H1 (cell line): ENCODE measurements at regions not wholly inside any gene's neighbourhood (a gene's known extent, or its start where the extent isn't known, plus 50 kb on each side); places are given as distances from the start of the nearest gene placed in this dataset.

Experiments
- JUN ChIP-seq: IDR thresholded peaks from 2 replicates; pipeline ENCODE4 v1.6.1; 2011; ENCODE audit warnings: low read depth, mild to moderate bottlenecking, improper control_type of control experiment, low read length
- TBP ChIP-seq: IDR thresholded peaks from 2 replicates; pipeline ENCODE4 v1.6.1; 2011; ENCODE audit warnings: low read depth, low read length, improper control_type of control experiment
- TF ChIP-seq, protein P1 (sequence below): fragments of 300-600 bp; sonication (generic); IDR thresholded peaks from 2 replicates; pipeline ENCODE4 v1.7.1; 2012; ENCODE audit warnings: low read length, moderate library complexity, mild to moderate bottlenecking, inconsistent platforms; ENCODE audit not compliant: insufficient replicate concordance
- TF ChIP-seq, protein P2 (sequence below): IDR thresholded peaks from 2 replicates; pipeline ENCODE4 v1.6.1; 2011; ENCODE audit warnings: low read depth, mild to moderate bottlenecking, low read length; ENCODE audit not compliant: insufficient read depth

DNA sequence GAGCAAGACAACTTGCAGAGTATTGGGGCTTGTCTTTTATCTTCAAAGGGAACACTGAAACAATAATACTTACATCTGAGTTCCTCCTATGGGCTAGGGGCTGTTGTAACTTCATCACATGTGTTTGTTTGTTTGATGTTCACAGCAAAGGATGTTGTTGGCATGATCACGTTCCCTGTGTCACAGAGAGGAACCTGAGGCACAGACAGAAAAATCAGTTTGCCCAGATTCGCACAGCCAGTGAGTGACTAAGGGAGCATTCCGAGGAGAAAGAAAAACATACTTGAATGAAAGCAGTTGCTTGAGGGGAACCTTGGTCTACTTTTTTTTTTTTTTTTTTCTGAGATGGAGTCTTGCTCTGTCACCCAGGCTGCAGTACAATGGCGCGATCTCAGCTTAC lies 87.2 kb upstream of the PFKP start (continued):
- TF ChIP-seq JUN (no peak), TBP (no peak)
- TF ChIP-seq, protein P1, sequence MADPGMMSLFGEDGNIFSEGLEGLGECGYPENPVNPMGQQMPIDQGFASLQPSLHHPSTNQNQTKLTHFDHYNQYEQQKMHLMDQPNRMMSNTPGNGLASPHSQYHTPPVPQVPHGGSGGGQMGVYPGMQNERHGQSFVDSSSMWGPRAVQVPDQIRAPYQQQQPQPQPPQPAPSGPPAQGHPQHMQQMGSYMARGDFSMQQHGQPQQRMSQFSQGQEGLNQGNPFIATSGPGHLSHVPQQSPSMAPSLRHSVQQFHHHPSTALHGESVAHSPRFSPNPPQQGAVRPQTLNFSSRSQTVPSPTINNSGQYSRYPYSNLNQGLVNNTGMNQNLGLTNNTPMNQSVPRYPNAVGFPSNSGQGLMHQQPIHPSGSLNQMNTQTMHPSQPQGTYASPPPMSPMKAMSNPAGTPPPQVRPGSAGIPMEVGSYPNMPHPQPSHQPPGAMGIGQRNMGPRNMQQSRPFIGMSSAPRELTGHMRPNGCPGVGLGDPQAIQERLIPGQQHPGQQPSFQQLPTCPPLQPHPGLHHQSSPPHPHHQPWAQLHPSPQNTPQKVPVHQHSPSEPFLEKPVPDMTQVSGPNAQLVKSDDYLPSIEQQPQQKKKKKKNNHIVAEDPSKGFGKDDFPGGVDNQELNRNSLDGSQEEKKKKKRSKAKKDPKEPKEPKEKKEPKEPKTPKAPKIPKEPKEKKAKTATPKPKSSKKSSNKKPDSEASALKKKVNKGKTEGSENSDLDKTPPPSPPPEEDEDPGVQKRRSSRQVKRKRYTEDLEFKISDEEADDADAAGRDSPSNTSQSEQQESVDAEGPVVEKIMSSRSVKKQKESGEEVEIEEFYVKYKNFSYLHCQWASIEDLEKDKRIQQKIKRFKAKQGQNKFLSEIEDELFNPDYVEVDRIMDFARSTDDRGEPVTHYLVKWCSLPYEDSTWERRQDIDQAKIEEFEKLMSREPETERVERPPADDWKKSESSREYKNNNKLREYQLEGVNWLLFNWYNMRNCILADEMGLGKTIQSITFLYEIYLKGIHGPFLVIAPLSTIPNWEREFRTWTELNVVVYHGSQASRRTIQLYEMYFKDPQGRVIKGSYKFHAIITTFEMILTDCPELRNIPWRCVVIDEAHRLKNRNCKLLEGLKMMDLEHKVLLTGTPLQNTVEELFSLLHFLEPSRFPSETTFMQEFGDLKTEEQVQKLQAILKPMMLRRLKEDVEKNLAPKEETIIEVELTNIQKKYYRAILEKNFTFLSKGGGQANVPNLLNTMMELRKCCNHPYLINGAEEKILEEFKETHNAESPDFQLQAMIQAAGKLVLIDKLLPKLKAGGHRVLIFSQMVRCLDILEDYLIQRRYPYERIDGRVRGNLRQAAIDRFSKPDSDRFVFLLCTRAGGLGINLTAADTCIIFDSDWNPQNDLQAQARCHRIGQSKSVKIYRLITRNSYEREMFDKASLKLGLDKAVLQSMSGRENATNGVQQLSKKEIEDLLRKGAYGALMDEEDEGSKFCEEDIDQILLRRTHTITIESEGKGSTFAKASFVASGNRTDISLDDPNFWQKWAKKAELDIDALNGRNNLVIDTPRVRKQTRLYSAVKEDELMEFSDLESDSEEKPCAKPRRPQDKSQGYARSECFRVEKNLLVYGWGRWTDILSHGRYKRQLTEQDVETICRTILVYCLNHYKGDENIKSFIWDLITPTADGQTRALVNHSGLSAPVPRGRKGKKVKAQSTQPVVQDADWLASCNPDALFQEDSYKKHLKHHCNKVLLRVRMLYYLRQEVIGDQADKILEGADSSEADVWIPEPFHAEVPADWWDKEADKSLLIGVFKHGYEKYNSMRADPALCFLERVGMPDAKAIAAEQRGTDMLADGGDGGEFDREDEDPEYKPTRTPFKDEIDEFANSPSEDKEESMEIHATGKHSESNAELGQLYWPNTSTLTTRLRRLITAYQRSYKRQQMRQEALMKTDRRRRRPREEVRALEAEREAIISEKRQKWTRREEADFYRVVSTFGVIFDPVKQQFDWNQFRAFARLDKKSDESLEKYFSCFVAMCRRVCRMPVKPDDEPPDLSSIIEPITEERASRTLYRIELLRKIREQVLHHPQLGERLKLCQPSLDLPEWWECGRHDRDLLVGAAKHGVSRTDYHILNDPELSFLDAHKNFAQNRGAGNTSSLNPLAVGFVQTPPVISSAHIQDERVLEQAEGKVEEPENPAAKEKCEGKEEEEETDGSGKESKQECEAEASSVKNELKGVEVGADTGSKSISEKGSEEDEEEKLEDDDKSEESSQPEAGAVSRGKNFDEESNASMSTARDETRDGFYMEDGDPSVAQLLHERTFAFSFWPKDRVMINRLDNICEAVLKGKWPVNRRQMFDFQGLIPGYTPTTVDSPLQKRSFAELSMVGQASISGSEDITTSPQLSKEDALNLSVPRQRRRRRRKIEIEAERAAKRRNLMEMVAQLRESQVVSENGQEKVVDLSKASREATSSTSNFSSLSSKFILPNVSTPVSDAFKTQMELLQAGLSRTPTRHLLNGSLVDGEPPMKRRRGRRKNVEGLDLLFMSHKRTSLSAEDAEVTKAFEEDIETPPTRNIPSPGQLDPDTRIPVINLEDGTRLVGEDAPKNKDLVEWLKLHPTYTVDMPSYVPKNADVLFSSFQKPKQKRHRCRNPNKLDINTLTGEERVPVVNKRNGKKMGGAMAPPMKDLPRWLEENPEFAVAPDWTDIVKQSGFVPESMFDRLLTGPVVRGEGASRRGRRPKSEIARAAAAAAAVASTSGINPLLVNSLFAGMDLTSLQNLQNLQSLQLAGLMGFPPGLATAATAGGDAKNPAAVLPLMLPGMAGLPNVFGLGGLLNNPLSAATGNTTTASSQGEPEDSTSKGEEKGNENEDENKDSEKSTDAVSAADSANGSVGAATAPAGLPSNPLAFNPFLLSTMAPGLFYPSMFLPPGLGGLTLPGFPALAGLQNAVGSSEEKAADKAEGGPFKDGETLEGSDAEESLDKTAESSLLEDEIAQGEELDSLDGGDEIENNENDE = no peak
- TF ChIP-seq, protein P2, sequence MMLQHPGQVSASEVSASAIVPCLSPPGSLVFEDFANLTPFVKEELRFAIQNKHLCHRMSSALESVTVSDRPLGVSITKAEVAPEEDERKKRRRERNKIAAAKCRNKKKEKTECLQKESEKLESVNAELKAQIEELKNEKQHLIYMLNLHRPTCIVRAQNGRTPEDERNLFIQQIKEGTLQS = no peak
